ENCODE measurements at regions not wholly inside any gene's neighbourhood (a gene's known extent, or its start where the extent isn't known, plus 50 kb on each side); places are given as distances from the start of the nearest gene placed in this dataset.

DNA sequence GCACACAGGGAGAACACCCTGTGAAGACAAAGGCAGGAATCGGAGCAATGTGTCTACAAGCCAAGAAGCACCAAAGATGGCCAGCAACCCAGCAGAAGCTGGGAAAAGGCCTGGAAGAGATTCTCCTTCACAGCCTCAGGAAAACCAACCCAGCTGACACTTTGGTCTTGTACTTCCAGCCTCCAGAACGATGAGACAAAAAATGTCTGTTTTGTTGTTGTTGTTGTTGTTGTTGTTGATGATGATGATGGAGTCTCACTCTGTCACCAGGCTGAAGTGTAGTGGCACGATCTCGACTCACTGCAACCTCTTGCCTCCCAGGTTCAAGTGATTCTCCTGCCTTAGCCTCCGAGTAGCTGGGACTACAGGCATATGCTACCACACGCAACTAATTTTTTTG, 157.3 kb downstream of the ETS2 start:
- Histone ChIP-seq H3K4me2 (ENCODE audit: low read length) (no peak overlapping the region), H3K36me3 (ENCODE audit: control insufficient read depth, low read length) (no peaks in the 10 kb centered on the region), H3K9me3 (ENCODE audit: control insufficient read depth, insufficient read depth, low read length) (no peaks in the 10 kb centered on the region), H3K4me1 (ENCODE audit: control insufficient read depth, low read length) (peaks cover 8% of the 10 kb centered on the region; the same call in 1 of the 2 replicates), H4K20me1 (ENCODE audit: control insufficient read depth, insufficient read depth, low read depth, low read length) (no peaks in the 10 kb centered on the region), H3K9me2 (replicated peaks; ENCODE audit: control insufficient read depth, low read length) (no peaks in the 10 kb centered on the region), H3F3A (ENCODE audit: control insufficient read depth, insufficient read depth) (no peaks in the 10 kb centered on the region), H3K4me3 (ENCODE audit: low read length) (no peak overlapping the region), H3K79me2 (ENCODE audit: control insufficient read depth, low read length) (no peaks in the 10 kb centered on the region), H3K27ac (ENCODE audit: low read depth, low read length) (no peak overlapping the region), H3K27me3 (ENCODE audit: control insufficient read depth, low read length) (no peaks in the 10 kb centered on the region)
- TF ChIP-seq, protein P1, sequence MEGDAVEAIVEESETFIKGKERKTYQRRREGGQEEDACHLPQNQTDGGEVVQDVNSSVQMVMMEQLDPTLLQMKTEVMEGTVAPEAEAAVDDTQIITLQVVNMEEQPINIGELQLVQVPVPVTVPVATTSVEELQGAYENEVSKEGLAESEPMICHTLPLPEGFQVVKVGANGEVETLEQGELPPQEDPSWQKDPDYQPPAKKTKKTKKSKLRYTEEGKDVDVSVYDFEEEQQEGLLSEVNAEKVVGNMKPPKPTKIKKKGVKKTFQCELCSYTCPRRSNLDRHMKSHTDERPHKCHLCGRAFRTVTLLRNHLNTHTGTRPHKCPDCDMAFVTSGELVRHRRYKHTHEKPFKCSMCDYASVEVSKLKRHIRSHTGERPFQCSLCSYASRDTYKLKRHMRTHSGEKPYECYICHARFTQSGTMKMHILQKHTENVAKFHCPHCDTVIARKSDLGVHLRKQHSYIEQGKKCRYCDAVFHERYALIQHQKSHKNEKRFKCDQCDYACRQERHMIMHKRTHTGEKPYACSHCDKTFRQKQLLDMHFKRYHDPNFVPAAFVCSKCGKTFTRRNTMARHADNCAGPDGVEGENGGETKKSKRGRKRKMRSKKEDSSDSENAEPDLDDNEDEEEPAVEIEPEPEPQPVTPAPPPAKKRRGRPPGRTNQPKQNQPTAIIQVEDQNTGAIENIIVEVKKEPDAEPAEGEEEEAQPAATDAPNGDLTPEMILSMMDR (IDR thresholded peaks at IDR 0.05; ENCODE audit: low read depth, low read length, poor library complexity, severe bottlenecking) = no peak
- no peak for TF ChIP-seq EZH2phosphoT487 (IDR thresholded peaks at IDR 0.05; ENCODE audit: borderline replicate concordance, low read length)

DNA sequence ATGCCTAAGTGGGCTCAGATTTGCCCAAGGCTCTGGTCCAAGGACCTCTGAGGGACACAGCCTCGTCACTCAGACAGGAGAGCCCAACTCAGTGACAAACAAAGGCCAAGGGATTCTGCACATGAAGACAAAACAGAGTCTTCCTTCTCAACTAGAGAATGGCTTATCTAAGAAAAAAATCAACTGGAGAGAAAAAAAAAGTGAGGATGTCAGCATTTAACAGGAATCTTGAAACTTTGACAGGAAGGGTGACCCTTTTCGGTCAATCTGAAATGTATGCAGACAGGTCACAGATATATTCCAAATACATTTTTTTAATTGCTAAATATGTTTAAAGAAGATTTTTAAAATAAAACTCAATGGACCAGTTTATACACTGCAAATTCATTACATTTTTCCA, 154.5 kb downstream of the ETS2 start:
- H3K4me1 ChIP-seq (ENCODE audit: control insufficient read depth, low read length) = peaks cover 5% of the 10 kb centered on the region; the same call in 1 of the 2 replicates
- H3K27ac ChIP-seq (ENCODE audit: low read depth, low read length) = no peak overlapping the region
- TF ChIP-seq EZH2phosphoT487 (IDR thresholded peaks at IDR 0.05; ENCODE audit: borderline replicate concordance, low read length) = no peak
- TF ChIP-seq, protein P1 (IDR thresholded peaks at IDR 0.05; ENCODE audit: low read depth, low read length, poor library complexity, severe bottlenecking) = no peak
- H3K9me3 ChIP-seq (ENCODE audit: control insufficient read depth, insufficient read depth, low read length) = no peaks in the 10 kb centered on the region
- no peaks in the 10 kb centered on the region for H4K20me1 ChIP-seq (ENCODE audit: control insufficient read depth, insufficient read depth, low read depth, low read length)
- H3K79me2 ChIP-seq (ENCODE audit: control insufficient read depth, low read length) = no peaks in the 10 kb centered on the region
- no peak overlapping the region for H3K4me2 ChIP-seq (ENCODE audit: low read length)
- H3K27me3 ChIP-seq (ENCODE audit: control insufficient read depth, low read length) = no peaks in the 10 kb centered on the region
- no peaks in the 10 kb centered on the region for H3F3A ChIP-seq (ENCODE audit: control insufficient read depth, insufficient read depth)
- H3K9me2 ChIP-seq (replicated peaks; ENCODE audit: control insufficient read depth, low read length) = no peaks in the 10 kb centered on the region
- H3K4me3 ChIP-seq (ENCODE audit: low read length) = no peak overlapping the region
- no peaks in the 10 kb centered on the region for H3K36me3 ChIP-seq (ENCODE audit: control insufficient read depth, low read length)

DNA sequence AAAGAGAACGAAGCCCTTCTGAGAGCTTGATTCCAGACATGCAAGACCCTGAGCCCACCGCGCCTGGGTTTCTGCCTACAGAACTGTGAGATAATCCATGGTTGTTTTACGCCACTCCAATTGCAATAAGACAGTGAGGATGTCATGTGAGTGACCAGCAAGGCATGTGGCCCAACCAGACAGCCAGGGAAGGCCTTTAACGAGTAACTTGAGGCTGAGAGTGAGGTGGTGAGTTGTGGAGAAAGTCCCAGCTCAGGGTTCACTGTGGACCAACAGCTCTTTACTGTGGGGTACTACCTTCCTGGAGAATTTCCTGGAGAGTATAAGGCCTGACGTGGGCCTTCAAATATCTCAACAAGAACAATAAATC, 153.9 kb downstream of the ETS2 start:
- Histone ChIP-seq H3K36me3 (ENCODE audit: control insufficient read depth, low read length) (no peaks in the 10 kb centered on the region), H3K4me1 (ENCODE audit: control insufficient read depth, low read length) (peaks cover 10% of the 10 kb centered on the region), H3K27ac (ENCODE audit: low read depth, low read length) (no peak overlapping the region), H3K9me3 (ENCODE audit: control insufficient read depth, insufficient read depth, low read length) (no peaks in the 10 kb centered on the region), H3K79me2 (ENCODE audit: control insufficient read depth, low read length) (no peaks in the 10 kb centered on the region), H3K4me2 (ENCODE audit: low read length) (no peak overlapping the region), H3K27me3 (ENCODE audit: control insufficient read depth, low read length) (no peaks in the 10 kb centered on the region), H3K4me3 (ENCODE audit: low read length) (no peak overlapping the region), H4K20me1 (ENCODE audit: control insufficient read depth, insufficient read depth, low read depth, low read length) (no peaks in the 10 kb centered on the region), H3F3A (ENCODE audit: control insufficient read depth, insufficient read depth) (no peaks in the 10 kb centered on the region), H3K9me2 (replicated peaks; ENCODE audit: control insufficient read depth, low read length) (no peaks in the 10 kb centered on the region)
- no peak for TF ChIP-seq EZH2phosphoT487 (IDR thresholded peaks at IDR 0.05; ENCODE audit: borderline replicate concordance, low read length)
- TF ChIP-seq, protein P1 (IDR thresholded peaks at IDR 0.05; ENCODE audit: low read depth, low read length, poor library complexity, severe bottlenecking) = no peak
